Mesothelial cell of epicardium (in vitro differentiated cells): ENCODE measurements at regions not wholly inside any gene's neighbourhood (a gene's known extent, or its start where the extent isn't known, plus 50 kb on each side); places are given as distances from the start of the nearest gene placed in this dataset.

Experiments
- DNase-seq, 2 experiments: peaks; one replicate each; pipeline ENCODE4 v3.0.0; 2021; ENCODE audit warnings: low spot score in 2 of 2; ENCODE audit not compliant: unreplicated experiment in 2 of 2
- H3K27ac Mint-ChIP-seq: 2 replicates; pipeline ENCODE4 v1.8.0; 2021; ENCODE audit warnings: mixed read lengths
- H3K27me3 Mint-ChIP-seq: 2 replicates; pipeline ENCODE4 v1.8.0; 2021; ENCODE audit warnings: low read depth, mixed read lengths
- H3K36me3 Mint-ChIP-seq: 2 replicates; pipeline ENCODE4 v1.8.0; 2021; ENCODE audit warnings: mixed read lengths
- H3K4me1 Mint-ChIP-seq: 2 replicates; pipeline ENCODE4 v1.8.0; 2021; ENCODE audit warnings: mixed read lengths
- H3K4me3 Mint-ChIP-seq: 2 replicates; pipeline ENCODE4 v1.8.0; 2021; ENCODE audit warnings: mild to moderate bottlenecking, moderate library complexity, mixed read lengths
- H3K9me3 Mint-ChIP-seq: 2 replicates; pipeline ENCODE4 v1.8.0; 2021; ENCODE audit warnings: mixed read lengths
- CTCF ChIP-seq: fragments of 200-600 bp; sonication (generic); IDR thresholded peaks from one replicate; pipeline ENCODE4 v1.5.0; 2021; ENCODE audit warnings: antibody characterized with exemption; ENCODE audit not compliant: unreplicated experiment

- no peaks in the 10 kb centered on the region for H3K4me1 Mint-ChIP-seq
Measured at GRCh38 chr3:27565201-27565852, 81.1 kb upstream of the SLC4A7 start.

GRCh38 chr3:27561576-27561975 lies 77.4 kb upstream of the SLC4A7 start:
- Mint-ChIP-seq H3K36me3 (no peaks in the 10 kb centered on the region), H3K27me3 (no peaks in the 10 kb centered on the region), H3K4me3 (no peak overlapping the region), H3K9me3 (no peaks in the 10 kb centered on the region), H3K27ac (no peak overlapping the region), H3K4me1 (no peaks in the 10 kb centered on the region)
- TF ChIP-seq CTCF, result no peak
- DNase-seq, result no peak

More at GRCh38 chr3:27565201-27565852, 81.1 kb upstream of the SLC4A7 start:
- Mint-ChIP-seq H3K4me3 (no peak overlapping the region), H3K36me3 (no peaks in the 10 kb centered on the region), H3K27ac (no peak overlapping the region), H3K27me3 (no peaks in the 10 kb centered on the region), H3K9me3 (no peaks in the 10 kb centered on the region)
- no peak for TF ChIP-seq CTCF
- DNase-seq, result no peak

- Mint-ChIP-seq H3K4me3 (no peak overlapping the region), H3K4me1 (no peaks in the 10 kb centered on the region), H3K27ac (no peak overlapping the region), H3K9me3 (no peaks in the 10 kb centered on the region), H3K36me3 (no peaks in the 10 kb centered on the region), H3K27me3 (no peaks in the 10 kb centered on the region)
- no peak for DNase-seq
- TF ChIP-seq CTCF, result no peak
Measured at GRCh38 chr3:27560484-27561056, 76.4 kb upstream of the SLC4A7 start.

GRCh38 chr3:27559835-27560234 lies 75.7 kb upstream of the SLC4A7 start:
- H3K4me3 Mint-ChIP-seq, result no peak overlapping the region
- no peaks in the 10 kb centered on the region for H3K4me1 Mint-ChIP-seq
- no peak for DNase-seq
- no peaks in the 10 kb centered on the region for H3K27me3 Mint-ChIP-seq
- no peak overlapping the region for H3K27ac Mint-ChIP-seq
- no peak for TF ChIP-seq CTCF
- no peaks in the 10 kb centered on the region for H3K36me3 Mint-ChIP-seq
- H3K9me3 Mint-ChIP-seq, result no peaks in the 10 kb centered on the region

- Mint-ChIP-seq H3K27ac (no peak overlapping the region), H3K4me1 (no peaks in the 10 kb centered on the region), H3K9me3 (no peaks in the 10 kb centered on the region), H3K36me3 (no peaks in the 10 kb centered on the region), H3K4me3 (no peak overlapping the region), H3K27me3 (peaks cover 2% of the 10 kb centered on the region)
- DNase-seq, result no peak
- no peak for TF ChIP-seq CTCF
Measured at GRCh38 chr3:27559381-27559780, 75.2 kb upstream of the SLC4A7 start.

GRCh38 chr3:27557411-27557810 lies 73.2 kb upstream of the SLC4A7 start:
- Mint-ChIP-seq H3K9me3 (peaks cover 9% of the 10 kb centered on the region), H3K27me3 (peaks cover 2% of the 10 kb centered on the region), H3K27ac (no peak overlapping the region), H3K4me1 (no peaks in the 10 kb centered on the region), H3K36me3 (no peaks in the 10 kb centered on the region), H3K4me3 (no peak overlapping the region)
- no peak for TF ChIP-seq CTCF
- no peak for DNase-seq
